GM10248 (cell line): ENCODE measurements at regions not wholly inside any gene's neighbourhood (a gene's known extent, or its start where the extent isn't known, plus 50 kb on each side); places are given as distances from the start of the nearest gene placed in this dataset.

Experiments
- CTCF ChIA-PET: fragments of 300-600 bp; sonication (Branson Sonifier 250); formaldehyde crosslinking; extraction: SDS; loops from one replicate; lab custom pipeline; 2021; ENCODE audit warnings: antibody characterized with exemption; lab: Yijun Ruan, JAX
- POLR2A ChIA-PET: fragments of 350-650 bp; sonication (Branson Sonifier 250); formaldehyde crosslinking; extraction: SDS; loops from one replicate; lab custom pipeline; 2020; ENCODE audit warnings: antibody characterized with exemption; lab: Yijun Ruan, JAX
- DNase-seq: peaks from one replicate; pipeline ENCODE4 v3.0.0; 2012; ENCODE audit errors: extremely low spot score
- CTCF ChIP-seq: IDR thresholded peaks from 2 replicates; pipeline ENCODE4 v1.5.1; 2012; ENCODE audit warnings: mild to moderate bottlenecking, low read depth; ENCODE audit errors: extremely low read depth, missing control alignments, control extremely low read depth

GRCh38 chr19:29287061-29287460 lies 74.1 kb upstream of the UQCRFS1 start:
- ChIA-PET POLR2A (no interaction called here), CTCF (interaction anchor here (0.6 kb wide), 1 partner anchor 23 kb away, joined by 3 read pairs; no protein-coding TSS in a partner anchor)
- no peak for DNase-seq
- TF ChIP-seq CTCF = no peak

- POLR2A ChIA-PET = no interaction called here
- DNase-seq = no peak
- CTCF ChIA-PET = interaction anchor here (1.5 kb wide), 1 partner anchor 25 kb away, joined by 3 read pairs; no protein-coding TSS in a partner anchor
Observed at GRCh38 chr19:29288256-29288655, 75.3 kb upstream of the UQCRFS1 start.

GRCh38 chr19:29289020-29289419 lies 76.1 kb upstream of the UQCRFS1 start:
- POLR2A ChIA-PET = no interaction called here
- DNase-seq = no peak
- CTCF ChIA-PET = interaction anchor here (1.5 kb wide), 1 partner anchor 26 kb away, joined by 3 read pairs; no protein-coding TSS in a partner anchor
- no peak for TF ChIP-seq CTCF

More at GRCh38 chr19:29288256-29288655, 75.3 kb upstream of the UQCRFS1 start:
- no peak for TF ChIP-seq CTCF

- POLR2A ChIA-PET = no interaction called here
- CTCF ChIA-PET = interaction anchor here (1.6 kb wide), 1 partner anchor 27 kb away, joined by 10 read pairs; no protein-coding TSS in a partner anchor
- TF ChIP-seq CTCF = no peak
Observed at GRCh38 chr19:29290853-29291252, 77.9 kb upstream of the UQCRFS1 start.

GRCh38 chr19:29292153-29292552 lies 79.2 kb upstream of the UQCRFS1 start:
- ChIA-PET CTCF (no interaction called here), POLR2A (no interaction called here)
- DNase-seq = no peak
- TF ChIP-seq CTCF = no peak

More at GRCh38 chr19:29290853-29291252, 77.9 kb upstream of the UQCRFS1 start:
- DNase-seq = no peak

- ChIA-PET CTCF (no interaction called here), POLR2A (interaction anchor here (0.5 kb wide), 1 partner anchor 278 kb away, joined by 4 read pairs; no protein-coding TSS in a partner anchor)
- TF ChIP-seq CTCF = no peak
- DNase-seq = no peak
Observed at GRCh38 chr19:29292562-29292961, 79.6 kb upstream of the UQCRFS1 start.
